ENCODE measurements at regions not wholly inside any gene's neighbourhood (a gene's known extent, or its start where the extent isn't known, plus 50 kb on each side); places are given as distances from the start of the nearest gene placed in this dataset.

GRCh38 chr15:85943151-85943550, 136.5 kb upstream of the AGBL1 start:
- DNase-seq, result no peak

GRCh38 chr15:85943791-85944190, 135.9 kb upstream of the AGBL1 start:
- DNase-seq, result no peak

DNA sequence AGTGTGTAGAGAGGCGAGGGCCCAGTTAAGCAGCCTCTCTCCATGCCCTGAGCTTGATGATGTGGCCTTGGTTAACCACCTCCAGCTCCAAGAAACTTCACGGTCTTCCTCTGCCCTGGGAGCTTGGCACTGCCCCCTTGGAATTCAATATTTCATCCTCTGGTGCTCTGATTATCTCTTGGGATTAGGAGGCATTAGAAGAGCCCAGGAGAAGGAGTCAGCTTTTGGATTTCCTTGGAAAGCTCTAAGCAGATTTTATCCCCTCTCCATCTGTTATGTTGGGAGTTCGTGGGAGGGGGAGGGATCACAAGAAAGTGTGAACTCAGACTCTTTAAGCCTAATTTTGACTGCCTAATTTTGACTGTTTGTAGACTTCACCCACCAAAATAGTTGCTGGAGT, 132.7 kb upstream of the AGBL1 start:
- no peak for DNase-seq

DNA sequence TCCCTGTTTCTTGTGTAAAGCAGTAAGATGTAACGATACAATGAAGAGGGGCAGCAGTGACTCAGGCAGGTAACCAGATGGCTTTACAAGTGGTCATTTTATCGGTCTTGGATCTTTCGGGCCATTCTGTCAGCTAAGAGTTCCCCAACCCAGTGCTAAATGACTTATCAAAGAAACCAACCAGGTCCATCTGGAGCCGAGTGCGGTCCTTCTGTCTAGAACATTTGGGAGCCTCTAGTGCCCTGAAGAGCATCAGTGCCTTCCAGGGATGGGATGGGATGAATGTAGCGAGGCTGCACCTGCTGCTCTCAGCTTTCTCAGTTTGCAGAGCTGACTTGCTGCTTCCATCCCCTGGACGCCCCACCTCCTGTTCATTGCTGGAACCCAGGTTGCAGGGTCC, 131.7 kb upstream of the AGBL1 start:
- DNase-seq, result no peak

DNA sequence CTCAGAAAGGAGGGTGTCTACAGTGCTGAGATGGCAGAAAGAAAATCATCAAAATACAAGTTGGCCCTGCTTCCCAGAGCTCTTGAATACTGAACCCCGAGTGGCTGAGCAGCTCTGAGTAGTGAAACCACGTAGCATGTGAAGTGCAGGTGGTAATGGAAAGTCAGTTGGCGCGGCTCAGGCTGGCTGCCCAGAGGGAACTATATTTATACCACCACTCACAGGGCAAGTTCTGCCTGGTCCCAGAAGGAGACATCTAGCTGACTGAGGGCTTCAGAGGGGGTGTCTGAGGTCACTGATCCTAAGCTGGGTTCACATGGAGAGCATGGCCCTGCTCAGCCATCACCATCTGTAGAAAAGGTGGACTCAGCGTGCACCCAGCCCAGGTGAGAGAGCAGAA, 129.6 kb upstream of the AGBL1 start:
- DNase-seq, result no peak

DNA sequence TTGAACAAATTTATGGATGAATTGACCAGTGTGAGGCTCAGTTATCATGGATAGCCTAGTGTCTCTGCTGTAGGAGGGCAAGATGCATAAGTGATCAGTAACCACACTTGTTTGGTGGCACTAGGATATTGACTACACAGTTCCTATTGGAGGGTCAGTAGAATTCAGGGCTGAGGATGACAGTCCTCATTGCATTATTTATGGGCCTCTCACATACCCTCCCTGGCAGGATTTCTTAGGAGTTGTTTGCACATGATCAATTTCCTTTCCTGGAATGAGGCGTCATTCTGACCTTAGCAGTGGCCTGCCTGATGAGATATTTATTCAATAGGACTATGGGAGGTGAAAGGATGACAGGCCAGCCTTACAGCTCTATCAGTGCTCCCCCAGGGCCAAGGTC, 125.1 kb upstream of the AGBL1 start:
- no peak for DNase-seq

- no peak for DNase-seq
These were observed 123.9 kb upstream of the AGBL1 start for GRCh38 chr15:85955501-85956391.

- DNase-seq, result no peak
These were observed 123.0 kb upstream of the AGBL1 start for GRCh38 chr15:85956532-85957275.

DNA sequence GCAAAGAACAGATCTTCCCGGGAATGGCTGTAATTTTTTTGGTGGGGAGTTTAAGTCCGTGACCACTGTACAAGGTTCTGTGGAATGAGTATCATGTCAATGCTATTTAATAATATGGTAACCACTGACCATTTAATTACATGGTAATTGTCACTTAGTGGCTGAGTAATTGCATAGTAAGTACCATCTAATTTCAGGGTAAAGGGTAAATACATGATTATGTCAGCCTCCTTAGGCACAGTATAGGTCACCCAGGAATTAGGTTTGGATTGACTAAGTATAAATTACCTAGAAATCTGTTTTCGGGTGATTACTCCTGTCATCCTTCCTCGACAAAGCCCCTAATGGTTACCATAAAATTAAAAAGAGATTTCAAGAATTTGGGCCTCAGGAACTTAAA, 120.1 kb upstream of the AGBL1 start:
- no peak for DNase-seq

DNA sequence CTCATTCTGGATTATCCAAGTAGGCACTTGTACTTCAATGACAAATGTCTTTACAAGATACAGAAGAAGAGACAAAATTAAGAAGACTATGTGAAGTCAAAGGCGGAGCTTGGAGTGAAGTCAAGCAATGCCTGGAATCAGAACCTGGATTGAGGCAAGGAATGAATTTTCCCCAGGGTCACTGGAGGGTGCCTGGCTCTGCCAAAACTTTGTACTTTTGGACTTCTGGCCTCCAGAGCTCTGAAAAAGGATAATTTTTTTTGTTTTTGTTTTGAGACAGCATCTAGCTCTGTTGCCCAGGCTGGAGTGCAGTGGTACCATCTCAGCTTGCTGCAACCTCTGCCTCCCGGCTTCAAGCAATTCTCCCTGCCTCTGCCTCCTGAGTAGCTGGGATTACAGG, 119.3 kb upstream of the AGBL1 start:
- no peak for DNase-seq

- no peak for DNase-seq
These were observed 117.8 kb upstream of the AGBL1 start for GRCh38 chr15:85961821-85962220.

DNA sequence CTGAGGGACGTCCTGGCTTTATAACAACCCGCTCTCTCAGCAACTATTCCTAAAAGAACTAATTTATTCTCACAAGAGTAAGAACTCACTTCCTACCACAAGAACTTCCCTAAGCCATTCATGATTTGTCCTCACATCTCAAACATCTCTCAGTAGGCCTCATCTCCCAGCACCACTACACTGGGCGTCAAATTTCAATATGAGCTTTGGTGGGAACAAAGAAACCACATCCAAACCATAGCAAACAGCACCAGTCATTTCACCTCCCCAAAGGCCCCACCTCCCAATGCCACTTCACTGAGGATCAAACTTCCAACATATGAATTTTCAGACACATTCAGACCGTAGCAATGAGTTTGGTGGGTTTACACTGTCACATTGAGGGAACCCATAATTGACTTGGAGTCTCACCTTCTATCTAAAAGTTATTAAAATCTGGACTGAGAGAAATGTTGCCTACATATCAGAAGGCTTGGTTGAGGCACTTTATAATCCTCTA, 116.4 kb upstream of the AGBL1 start:
- DNase-seq, result no peak

DNA sequence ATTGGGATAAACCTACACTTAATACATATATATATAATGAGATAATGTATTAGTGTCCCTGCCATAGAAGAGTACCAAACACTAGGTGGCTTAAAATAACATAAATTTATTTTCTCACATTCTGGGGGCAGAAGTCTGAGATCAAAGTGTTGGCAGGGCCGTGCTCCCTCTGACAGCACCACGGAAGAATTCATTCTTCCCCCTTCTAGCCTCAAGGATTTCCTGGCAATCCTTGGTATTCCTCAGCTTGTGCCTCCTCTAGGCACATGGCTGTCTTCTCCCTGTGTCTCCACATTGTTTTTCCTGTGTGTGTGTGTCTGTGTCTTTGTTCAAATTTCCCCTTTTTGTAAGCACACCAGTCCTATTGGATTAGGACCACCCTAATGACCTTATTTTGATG, 115.2 kb upstream of the AGBL1 start:
- no peak for DNase-seq

DNA sequence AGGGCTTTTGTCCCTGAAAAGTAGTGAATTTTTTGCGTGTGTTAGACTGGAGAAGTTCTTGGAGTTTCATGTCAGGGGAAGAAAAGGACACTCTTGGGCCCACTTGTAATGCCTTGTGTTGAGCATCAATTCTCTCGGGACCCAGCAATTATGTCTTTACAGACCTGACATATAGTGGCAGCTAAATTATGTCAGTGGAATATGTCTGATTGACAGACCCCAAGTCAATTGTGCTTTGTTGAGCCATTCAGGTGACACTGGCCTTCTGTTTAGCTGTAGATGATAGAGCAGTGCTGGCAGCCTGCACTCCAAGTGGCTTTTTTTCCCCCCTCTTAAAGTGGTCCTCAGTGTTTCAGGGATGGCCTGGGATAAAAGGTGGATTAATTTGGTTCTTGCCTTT, 112.1 kb upstream of the AGBL1 start:
- DNase-seq, result no peak

DNA sequence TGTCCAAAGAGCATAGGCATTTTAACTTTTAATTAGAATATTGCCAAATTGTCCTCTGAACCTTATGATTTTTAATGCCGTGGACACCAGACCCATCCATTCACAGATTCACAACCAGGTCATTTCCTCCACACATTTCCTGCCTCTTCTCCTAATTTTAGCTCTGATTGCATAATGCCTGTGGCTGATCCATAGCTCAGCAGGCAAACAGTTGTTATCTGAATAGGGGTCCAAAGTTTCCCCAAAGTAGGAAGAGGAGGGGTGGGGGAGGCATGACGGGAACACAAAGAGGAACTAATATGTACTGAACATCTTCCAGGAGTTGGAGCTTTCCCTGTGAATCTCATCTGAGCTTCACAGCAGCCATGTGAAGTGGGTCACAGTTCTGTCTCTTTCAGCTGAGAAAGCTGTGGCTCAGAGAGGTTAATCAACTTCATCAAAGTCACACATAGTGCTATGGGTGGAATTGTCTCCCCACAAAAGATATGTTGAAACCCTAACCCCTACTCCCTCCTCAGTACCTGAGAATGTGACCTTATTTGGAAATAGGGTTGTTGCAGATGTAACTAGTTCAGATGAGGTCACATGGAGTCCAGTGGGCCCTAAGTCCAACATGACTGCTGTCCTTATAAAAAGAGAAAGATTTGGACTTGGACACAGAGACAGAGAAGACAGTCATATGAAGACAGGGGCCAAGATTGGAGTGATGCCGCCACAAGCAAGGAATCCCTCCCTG, 106.7 kb upstream of the AGBL1 start:
- no peak for DNase-seq

DNA sequence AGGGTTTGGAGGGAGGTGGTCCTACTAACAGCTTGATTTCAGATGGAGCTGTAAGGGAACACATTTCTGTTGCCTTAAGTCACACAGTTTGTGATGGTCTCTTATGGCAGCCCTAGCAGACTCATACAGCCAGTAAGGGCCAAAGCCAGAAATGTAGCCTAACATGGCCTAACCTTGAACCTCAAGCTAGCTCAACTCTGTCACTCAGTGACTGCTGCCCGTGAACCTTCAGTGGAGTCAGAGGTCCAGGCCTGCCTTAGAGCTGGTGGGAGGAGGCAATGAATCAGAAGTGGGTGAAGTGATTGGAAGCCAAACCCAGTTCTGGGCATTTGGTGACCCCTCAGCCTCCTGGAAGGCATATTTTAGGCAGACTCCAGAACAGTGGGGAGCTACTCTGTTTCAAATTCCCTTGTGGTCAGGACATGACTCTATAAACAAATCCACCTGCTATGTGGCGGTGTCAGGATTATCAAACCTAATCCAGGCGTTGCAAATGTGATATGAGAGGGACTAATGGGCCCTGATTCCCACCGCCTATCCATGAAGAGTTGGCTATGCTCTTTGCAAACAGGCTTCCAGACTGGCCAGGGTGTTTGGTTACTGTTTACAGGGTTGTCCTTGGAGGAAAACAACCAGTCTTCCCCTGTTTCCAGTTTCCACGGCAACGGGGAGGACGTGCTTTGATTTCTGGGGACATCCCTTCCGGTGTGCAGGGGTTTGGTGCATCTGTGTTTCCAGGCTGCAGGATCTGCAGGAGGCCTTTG, 105.9 kb upstream of the AGBL1 start:
- DNase-seq, result no peak

DNA sequence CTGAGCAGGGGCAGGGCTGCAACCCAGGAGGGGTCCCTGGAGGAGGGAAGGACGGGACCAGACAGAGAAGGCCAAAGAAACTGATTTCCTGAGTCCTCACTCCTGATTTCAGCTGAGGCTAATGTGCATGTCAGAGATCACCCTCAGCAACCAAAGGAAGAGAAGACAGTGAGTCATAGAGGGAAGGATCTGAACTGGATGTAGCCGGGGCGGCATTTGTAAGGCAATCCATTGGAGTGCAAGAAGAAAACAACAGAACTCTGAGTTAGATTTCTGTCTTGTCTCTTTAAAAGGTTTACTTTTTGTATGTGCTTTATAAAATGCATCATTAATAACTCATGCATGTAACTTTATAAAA, 105.3 kb upstream of the AGBL1 start:
- no peak for DNase-seq

DNA sequence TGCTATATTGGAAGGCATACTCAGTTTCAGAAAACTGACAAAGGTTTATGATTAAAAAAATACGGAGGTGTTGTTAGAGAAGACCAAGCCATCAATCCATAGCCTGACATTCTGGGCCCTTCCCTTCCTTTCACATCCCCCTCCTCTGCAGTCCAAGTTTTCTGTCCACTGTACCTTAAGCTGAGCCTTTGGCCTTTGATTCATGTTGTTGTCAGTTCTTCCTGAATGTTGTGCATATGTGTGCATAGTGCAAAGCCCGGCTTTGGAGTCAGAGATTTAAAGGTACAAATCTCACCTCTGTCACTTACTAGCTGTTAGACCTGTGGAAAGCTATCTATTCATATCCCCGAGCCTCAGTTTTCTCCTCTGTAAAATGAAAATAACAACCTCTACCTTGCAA, 104.9 kb upstream of the AGBL1 start:
- DNase-seq, result no peak

- no peak for DNase-seq
These were observed 103.6 kb upstream of the AGBL1 start for GRCh38 chr15:85976102-85976501.

DNA sequence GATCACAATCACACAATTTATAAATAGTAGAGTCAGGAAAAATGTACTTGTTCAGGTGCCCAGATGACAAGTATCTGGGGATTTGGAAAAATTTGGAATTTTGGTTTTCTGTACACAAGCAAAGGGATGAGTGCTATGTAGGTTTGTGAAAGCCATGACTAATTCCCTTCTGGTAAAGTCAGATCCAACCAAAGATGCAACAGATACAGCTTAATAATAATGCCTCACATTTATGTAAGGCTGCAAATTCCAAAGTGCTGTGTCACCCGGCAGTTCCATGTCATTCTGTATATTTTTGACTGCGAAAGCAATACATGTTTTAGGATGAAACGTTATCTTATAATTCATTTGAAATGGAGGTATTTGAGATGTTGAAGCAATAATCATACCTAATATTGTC, 102.7 kb upstream of the AGBL1 start:
- DNase-seq, result no peak

DNA sequence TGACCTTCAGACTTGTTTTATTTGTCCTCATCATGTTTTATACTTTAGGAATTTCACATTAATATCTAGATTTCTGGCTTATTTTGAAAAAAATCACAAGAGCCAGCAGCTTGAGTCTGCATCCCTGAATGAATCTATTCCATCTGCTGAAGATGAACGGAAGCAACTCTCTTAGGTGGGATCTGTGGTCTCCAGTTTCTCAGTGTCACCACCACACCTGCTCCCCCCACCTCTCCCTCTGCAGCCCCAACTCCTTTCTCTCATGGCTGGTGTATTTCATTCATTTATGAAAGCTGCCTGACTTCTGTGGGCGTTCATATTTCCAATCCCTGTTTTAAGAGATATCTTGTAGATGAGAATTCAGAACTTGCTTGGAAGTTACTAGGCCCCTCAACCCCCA, 102.1 kb upstream of the AGBL1 start:
- DNase-seq, result no peak

- DNase-seq, result no peak
These were observed 99.7 kb upstream of the AGBL1 start for GRCh38 chr15:85979929-85980328.

GRCh38 chr15:85980946-85981345, 98.7 kb upstream of the AGBL1 start:
- DNase-seq, result no peak

Measured in NCI-H2107 (cell line).